ENCODE measurements at regions not wholly inside any gene's neighbourhood (a gene's known extent, or its start where the extent isn't known, plus 50 kb on each side); places are given as distances from the start of the nearest gene placed in this dataset.
"Not testable (repeated sequence)": the region's sequence is repeated elsewhere in the genome, so short reads cannot be mapped to it uniquely, and the experiment has no call there.

DNA sequence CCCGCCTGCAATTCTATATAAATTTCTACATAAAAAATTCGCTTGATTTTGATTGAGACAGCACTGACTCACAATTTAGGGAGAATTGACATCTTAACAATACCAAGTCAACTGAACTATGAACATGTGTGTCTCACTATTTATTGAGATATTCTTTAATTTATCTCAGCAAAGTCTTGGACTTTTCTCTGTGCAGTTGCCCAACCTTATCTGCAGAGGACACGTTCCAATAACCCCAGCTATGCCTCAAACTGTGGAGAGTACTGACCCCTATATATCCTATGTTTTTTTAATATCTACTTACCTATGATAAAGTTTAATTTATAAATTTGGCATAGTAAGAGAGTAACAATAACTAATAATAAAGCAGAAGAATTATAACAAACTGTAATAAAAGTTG lies 69.4 kb upstream of the PIP4K2A start:
- Histone ChIP-seq H3K27me3 (ENCODE audit: control insufficient read depth, insufficient read depth, low read length) (no peaks in the 10 kb centered on the region), H3K4me3 (ENCODE audit: low read depth, low read length) (no peak overlapping the region), H3K9me3 (ENCODE audit: control insufficient read depth, insufficient read depth, low read length) (no peaks in the 10 kb centered on the region), H3K27ac (ENCODE audit: low read depth, low read length) (no peak overlapping the region)
- POLR2A ChIA-PET: no interaction called here
- DNase-seq (ENCODE audit: low read depth, low spot score): no peak
- CTCF ChIA-PET: no interaction called here
- TF ChIP-seq, protein P1, sequence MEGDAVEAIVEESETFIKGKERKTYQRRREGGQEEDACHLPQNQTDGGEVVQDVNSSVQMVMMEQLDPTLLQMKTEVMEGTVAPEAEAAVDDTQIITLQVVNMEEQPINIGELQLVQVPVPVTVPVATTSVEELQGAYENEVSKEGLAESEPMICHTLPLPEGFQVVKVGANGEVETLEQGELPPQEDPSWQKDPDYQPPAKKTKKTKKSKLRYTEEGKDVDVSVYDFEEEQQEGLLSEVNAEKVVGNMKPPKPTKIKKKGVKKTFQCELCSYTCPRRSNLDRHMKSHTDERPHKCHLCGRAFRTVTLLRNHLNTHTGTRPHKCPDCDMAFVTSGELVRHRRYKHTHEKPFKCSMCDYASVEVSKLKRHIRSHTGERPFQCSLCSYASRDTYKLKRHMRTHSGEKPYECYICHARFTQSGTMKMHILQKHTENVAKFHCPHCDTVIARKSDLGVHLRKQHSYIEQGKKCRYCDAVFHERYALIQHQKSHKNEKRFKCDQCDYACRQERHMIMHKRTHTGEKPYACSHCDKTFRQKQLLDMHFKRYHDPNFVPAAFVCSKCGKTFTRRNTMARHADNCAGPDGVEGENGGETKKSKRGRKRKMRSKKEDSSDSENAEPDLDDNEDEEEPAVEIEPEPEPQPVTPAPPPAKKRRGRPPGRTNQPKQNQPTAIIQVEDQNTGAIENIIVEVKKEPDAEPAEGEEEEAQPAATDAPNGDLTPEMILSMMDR (IDR thresholded peaks at IDR 0.05; ENCODE audit: low read depth, low read length): no peak

DNA sequence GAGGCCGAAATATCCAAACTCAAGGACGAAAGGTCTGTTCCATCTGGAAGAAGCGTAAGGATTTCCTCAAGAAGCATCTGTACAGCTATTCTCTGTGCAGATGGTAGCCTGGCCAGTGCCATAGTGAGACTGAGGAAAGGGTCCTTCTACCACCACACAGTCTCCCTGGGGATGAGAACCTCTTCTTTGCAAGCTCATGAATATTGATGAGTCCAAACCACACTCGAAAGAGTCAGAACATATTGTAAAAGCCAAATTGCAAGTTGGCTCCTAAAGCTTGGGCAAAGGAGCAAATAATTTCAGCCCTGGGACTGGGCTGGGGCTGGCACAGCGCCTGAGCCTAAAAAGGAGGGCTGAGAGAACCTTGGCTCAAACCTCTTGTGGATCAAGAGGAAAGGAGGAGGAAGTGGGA lies 66.1 kb upstream of the PIP4K2A start:
- TF ChIP-seq, protein P1 (IDR thresholded peaks at IDR 0.05; ENCODE audit: low read depth, low read length): no peak
- no peak overlapping the region for H3K4me3 ChIP-seq (ENCODE audit: low read depth, low read length)
- H3K27me3 ChIP-seq (ENCODE audit: control insufficient read depth, insufficient read depth, low read length): no peaks in the 10 kb centered on the region
- no peak for DNase-seq (ENCODE audit: low read depth, low spot score)
- ChIA-PET POLR2A (no interaction called here), CTCF (no interaction called here)
- H3K27ac ChIP-seq (ENCODE audit: low read depth, low read length): no peak overlapping the region
- H3K9me3 ChIP-seq (ENCODE audit: control insufficient read depth, insufficient read depth, low read length): no peaks in the 10 kb centered on the region

DNA sequence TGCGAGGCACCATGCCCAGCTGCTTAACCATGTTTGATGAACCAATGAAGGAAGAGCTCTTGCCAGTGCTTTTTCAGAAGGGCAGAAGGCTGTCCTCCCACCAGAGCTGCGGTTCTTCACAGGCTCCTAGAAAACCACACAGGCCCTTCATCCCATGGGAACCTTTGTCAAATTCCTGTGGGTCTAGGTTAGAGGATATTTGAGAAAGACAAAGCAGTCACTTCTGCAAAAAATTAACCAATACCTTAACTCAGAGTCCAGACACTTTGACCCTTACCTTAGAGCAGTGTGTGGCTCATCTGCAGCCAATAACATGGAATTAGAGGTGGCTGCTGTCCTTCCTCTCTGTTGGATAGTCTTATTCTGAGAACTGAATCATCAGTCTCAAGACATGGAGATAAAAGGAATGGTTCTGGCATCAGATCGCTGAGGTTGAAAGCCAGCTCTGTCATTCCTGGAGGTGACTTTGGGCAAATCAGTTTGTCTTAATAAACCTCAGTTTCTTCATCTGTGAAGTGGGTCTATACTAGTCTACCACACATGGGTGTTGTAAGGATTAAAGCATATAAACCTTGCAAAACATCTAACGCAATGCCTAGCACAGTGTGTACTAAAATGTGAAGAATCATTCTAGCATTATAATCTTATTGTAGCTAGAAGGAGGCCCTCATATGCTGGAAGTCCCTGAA lies 65.1 kb upstream of the PIP4K2A start:
- TF ChIP-seq, protein P1 (IDR thresholded peaks at IDR 0.05; ENCODE audit: low read depth, low read length): no peak
- H3K27me3 ChIP-seq (ENCODE audit: control insufficient read depth, insufficient read depth, low read length): no peaks in the 10 kb centered on the region
- H3K4me3 ChIP-seq (ENCODE audit: low read depth, low read length): no peak overlapping the region
- DNase-seq (ENCODE audit: low read depth, low spot score): no peak
- no peak overlapping the region for H3K27ac ChIP-seq (ENCODE audit: low read depth, low read length)
- no peaks in the 10 kb centered on the region for H3K9me3 ChIP-seq (ENCODE audit: control insufficient read depth, insufficient read depth, low read length)
- ChIA-PET POLR2A (no interaction called here), CTCF (no interaction called here)

DNA sequence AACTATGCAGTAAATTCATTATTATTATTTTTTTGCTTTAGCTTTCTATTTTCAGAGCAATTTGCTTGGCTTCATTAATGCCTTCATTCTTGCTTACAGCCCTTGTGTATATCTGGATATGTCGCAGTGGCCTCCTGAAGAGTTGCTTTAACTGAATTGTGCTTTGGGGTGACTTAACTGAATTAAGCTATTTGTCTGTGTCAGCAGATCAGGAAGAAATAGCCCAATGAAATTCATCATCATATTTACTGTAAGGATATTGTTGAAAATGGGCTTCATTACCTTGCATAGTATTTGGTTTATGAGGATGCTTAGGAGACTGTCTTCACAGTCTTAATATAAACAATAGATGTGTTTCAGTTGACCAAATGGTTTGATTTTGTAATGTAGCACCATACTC lies 59.7 kb upstream of the PIP4K2A start:
- Histone ChIP-seq H3K27me3 (ENCODE audit: control insufficient read depth, insufficient read depth, low read length) (no peaks in the 10 kb centered on the region), H3K9me3 (ENCODE audit: control insufficient read depth, insufficient read depth, low read length) (no peaks in the 10 kb centered on the region), H3K4me3 (ENCODE audit: low read depth, low read length) (no peak overlapping the region), H3K27ac (ENCODE audit: low read depth, low read length) (no peak overlapping the region)
- POLR2A ChIA-PET: no interaction called here
- CTCF ChIA-PET: no interaction called here
- TF ChIP-seq, protein P1 (IDR thresholded peaks at IDR 0.05; ENCODE audit: low read depth, low read length): no peak
- DNase-seq (ENCODE audit: low read depth, low spot score): no peak

DNA sequence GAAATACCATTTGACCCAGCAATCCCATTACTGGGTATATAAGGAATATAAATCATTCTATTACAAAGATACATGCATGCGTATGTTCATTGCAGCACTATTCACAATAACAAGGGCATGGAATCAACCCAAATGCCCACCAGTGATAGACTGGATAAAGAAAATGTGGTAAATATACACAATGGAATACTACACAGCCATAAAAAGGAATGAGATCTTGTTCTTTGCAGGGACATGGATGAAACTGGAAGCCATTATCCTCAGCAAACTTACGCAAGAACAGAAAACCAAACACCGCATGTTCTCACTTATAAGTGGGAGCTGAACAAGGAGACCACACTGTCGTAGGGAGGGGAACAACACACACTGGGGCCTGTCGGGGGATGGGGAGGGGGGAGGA lies 57.3 kb upstream of the PIP4K2A start:
- CTCF ChIA-PET; H3K27me3 ChIP-seq (ENCODE audit: control insufficient read depth, insufficient read depth, low read length); H3K9me3 ChIP-seq (ENCODE audit: control insufficient read depth, insufficient read depth, low read length); H3K27ac ChIP-seq (ENCODE audit: low read depth, low read length); H3K4me3 ChIP-seq (ENCODE audit: low read depth, low read length); POLR2A ChIA-PET; DNase-seq (ENCODE audit: low read depth, low spot score): not testable (repeated sequence)

DNA sequence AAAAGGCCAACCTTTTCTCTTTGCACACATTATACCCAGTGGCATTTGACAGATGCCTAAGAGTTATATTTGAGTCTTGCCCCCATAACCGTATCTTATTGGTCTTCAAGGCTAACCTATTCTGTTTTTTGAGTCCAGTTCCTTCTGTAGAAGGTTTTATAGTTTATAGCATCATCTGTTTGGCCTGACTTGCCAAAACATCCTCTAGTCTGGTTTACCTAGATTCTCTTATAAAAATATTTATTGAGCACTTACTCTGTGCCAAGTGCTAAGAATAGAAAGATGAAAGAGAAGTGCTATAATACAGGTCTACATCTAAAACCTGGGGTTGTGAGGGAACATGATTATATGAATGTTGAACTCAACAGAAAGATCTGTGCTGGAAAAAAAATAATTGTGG lies 55.9 kb upstream of the PIP4K2A start:
- Histone ChIP-seq H3K27me3 (ENCODE audit: control insufficient read depth, insufficient read depth, low read length) (no peaks in the 10 kb centered on the region), H3K4me3 (ENCODE audit: low read depth, low read length) (no peak overlapping the region), H3K9me3 (ENCODE audit: control insufficient read depth, insufficient read depth, low read length) (no peaks in the 10 kb centered on the region), H3K27ac (ENCODE audit: low read depth, low read length) (no peak overlapping the region)
- ChIA-PET CTCF (no interaction called here), POLR2A (no interaction called here)
- TF ChIP-seq, protein P1 (IDR thresholded peaks at IDR 0.05; ENCODE audit: low read depth, low read length): no peak
- no peak for DNase-seq (ENCODE audit: low read depth, low spot score)
